CD4-positive, alpha-beta T cell (primary cell): ENCODE measurements at regions not wholly inside any gene's neighbourhood (a gene's known extent, or its start where the extent isn't known, plus 50 kb on each side); places are given as distances from the start of the nearest gene placed in this dataset.
A peak's percentile ranks its signal among the peaks of the same experiment; 100 is the strongest.

ENCODE experiments used
- ATAC-seq: fragments of 200-7000 bp; cut with Tn5 transposase; one replicate; pipeline ENCODE4 v1.10.0; 2022; ENCODE audit warnings: mild to moderate bottlenecking; ENCODE audit not compliant: poor library complexity
- CTCF ChIA-PET: fragments of 350-600 bp; sonication (Branson Sonifier 250); formaldehyde crosslinking; loops from one replicate; lab custom pipeline; 2021; ENCODE audit warnings: antibody characterized with exemption, inconsistent platforms; lab: Charles Lee
- POLR2A ChIA-PET: fragments of 350-600 bp; sonication (Branson Sonifier 250); formaldehyde crosslinking; loops from one replicate; lab custom pipeline; 2021; ENCODE audit warnings: antibody characterized with exemption, inconsistent platforms; lab: Charles Lee
- DNase-seq, 14 experiments: peaks; one replicate each; pipeline ENCODE4 v3.0.0-alpha.2; 2013 to 2020; ENCODE audit warnings: mixed read lengths in 2 of 14
- H3K27ac ChIP-seq, 2 donors: one replicate each; pipeline versions ENCODE4 v1.5.1 to v1.7.0; 2013; ENCODE audit warnings: low read length in 2 of 2, low read depth in 1 of 2, mild to moderate bottlenecking in 1 of 2
- H3K27me3 ChIP-seq, 2 experiments: 1 replicate in 1 of 2; 2 replicates in 1 of 2; pipeline versions ENCODE4 v1.6.1 to v1.7.0; 2013; ENCODE audit warnings: low read length in 2 of 2, control low read depth in 1 of 2, mild to moderate bottlenecking in 1 of 2, moderate library complexity in 1 of 2; ENCODE audit not compliant: insufficient read depth in 2 of 2, control insufficient read depth in 1 of 2
- H3K36me3 ChIP-seq: one replicate; pipeline ENCODE4 v1.6.1; 2013; ENCODE audit warnings: low read length, control low read depth; ENCODE audit not compliant: insufficient read depth
- H3K4me1 ChIP-seq: one replicate; pipeline ENCODE4 v1.6.1; 2013; ENCODE audit warnings: low read length, control low read depth; ENCODE audit not compliant: insufficient read depth
- H3K4me3 ChIP-seq: one replicate; pipeline ENCODE4 v1.5.1; 2013; ENCODE audit warnings: mild to moderate bottlenecking, low read length, moderate library complexity
- H3K9me3 ChIP-seq, 2 experiments: 1 replicate in 1 of 2; 2 replicates in 1 of 2; pipeline versions ENCODE4 v1.6.1 to v1.7.0; 2013; ENCODE audit warnings: low read length in 2 of 2, mild to moderate bottlenecking in 2 of 2, control low read depth in 1 of 2, moderate library complexity in 1 of 2; ENCODE audit not compliant: control insufficient read depth in 1 of 2, insufficient read depth in 1 of 2
- H3K27ac Mint-ChIP-seq: one replicate; pipeline ENCODE4 v1.8.0; 2020; ENCODE audit warnings: mixed read lengths
- H3K27me3 Mint-ChIP-seq: one replicate; pipeline ENCODE4 v1.8.0; 2021; ENCODE audit warnings: mixed read lengths
- H3K36me3 Mint-ChIP-seq: one replicate; pipeline ENCODE4 v1.8.0; 2021; ENCODE audit warnings: low read depth, mixed read lengths
- H3K4me1 Mint-ChIP-seq: one replicate; pipeline ENCODE4 v1.8.0; 2021; ENCODE audit warnings: low read depth, mixed read lengths
- H3K4me3 Mint-ChIP-seq: one replicate; pipeline ENCODE4 v1.8.0; 2020; ENCODE audit warnings: mild to moderate bottlenecking, mixed read lengths
- H3K9me3 Mint-ChIP-seq: one replicate; pipeline ENCODE4 v1.8.0; 2020; ENCODE audit warnings: mixed read lengths
- CTCF ChIP-seq: fragments of 200-600 bp; IDR thresholded peaks from one replicate; pipeline ENCODE4 v1.8.0; 2022; ENCODE audit warnings: antibody characterized with exemption, mild to moderate bottlenecking
- intact Hi-C, 2 experiments: fragments of 100-400 bp; cut with DNase I in 1 of 2; cut with micrococcal nuclease in 1 of 2; formaldehyde crosslinking; loops; one replicate each; pipeline versions ENCODE4 v1.15.1 to v1.9.0; 2023 to 2025; cut with DNase I, micrococcal nuclease

GRCh38 chr15:68502398-68502901 lies 70.5 kb upstream of the ITGA11 start:
- Histone ChIP-seq H3K4me1 (peaks cover 5% of the 10 kb centered on the region), H3K27me3 (peaks cover 0 to 4% of the 10 kb centered on the region in 2 experiments), H3K4me3 (no peak overlapping the region), H3K36me3 (no peaks in the 10 kb centered on the region), H3K27ac (no peak overlapping the region), H3K9me3 (no peaks in the 10 kb centered on the region)
- H3K4me3 Mint-ChIP-seq, result no peak overlapping the region
- no peak overlapping the region for H3K27ac Mint-ChIP-seq
- intact Hi-C loops, result no loop called here
- ATAC-seq (no peak), DNase-seq (no peak)
- H3K4me1 Mint-ChIP-seq, result peaks cover 14% of the 10 kb centered on the region
- no peaks in the 10 kb centered on the region for H3K36me3 Mint-ChIP-seq
- ChIA-PET CTCF (no interaction called here), POLR2A (no interaction called here)
- no peaks in the 10 kb centered on the region for H3K9me3 Mint-ChIP-seq
- no peak for TF ChIP-seq CTCF
- H3K27me3 Mint-ChIP-seq, result no peaks in the 10 kb centered on the region

GRCh38 chr15:68503213-68503612 lies 71.2 kb upstream of the ITGA11 start:
- Histone ChIP-seq H3K9me3 (no peaks in the 10 kb centered on the region), H3K27ac (no peak overlapping the region), H3K36me3 (no peaks in the 10 kb centered on the region), H3K4me1 (peaks cover 5% of the 10 kb centered on the region), H3K27me3 (peaks cover 0 to 6% of the 10 kb centered on the region in 2 experiments), H3K4me3 (no peak overlapping the region)
- DNase-seq, result no peak
- POLR2A ChIA-PET, result no interaction called here
- H3K9me3 Mint-ChIP-seq, result no peaks in the 10 kb centered on the region
- no peaks in the 10 kb centered on the region for H3K36me3 Mint-ChIP-seq
- H3K4me1 Mint-ChIP-seq, result peaks cover 14% of the 10 kb centered on the region
- no peak overlapping the region for H3K27ac Mint-ChIP-seq
- no peaks in the 10 kb centered on the region for H3K27me3 Mint-ChIP-seq
- TF ChIP-seq CTCF, result no peak
- no peak for ATAC-seq
- H3K4me3 Mint-ChIP-seq, result no peak overlapping the region
- CTCF ChIA-PET, result no interaction called here
- intact Hi-C loops, result no loop called here

- no peaks in the 10 kb centered on the region for H3K9me3 ChIP-seq
- CTCF ChIA-PET, result no interaction called here
- peaks cover 5% of the 10 kb centered on the region for H3K4me1 ChIP-seq
- intact Hi-C loops, result no loop called here
- POLR2A ChIA-PET, result no interaction called here
- H3K27ac Mint-ChIP-seq, result no peak overlapping the region
- no peaks in the 10 kb centered on the region for H3K9me3 Mint-ChIP-seq
- DNase-seq, result peak in 1 of 14 experiments; percentile 6
- H3K4me3 ChIP-seq, result no peak overlapping the region
- H3K27ac ChIP-seq, result no peak overlapping the region
- H3K36me3 Mint-ChIP-seq, result no peaks in the 10 kb centered on the region
- H3K27me3 ChIP-seq, result peaks cover 0 to 6% of the 10 kb centered on the region in 2 experiments
- no peak for TF ChIP-seq CTCF
- no peak for ATAC-seq
- H3K4me3 Mint-ChIP-seq, result peak overlapping the region; percentile 78
- H3K27me3 Mint-ChIP-seq, result no peaks in the 10 kb centered on the region
- H3K36me3 ChIP-seq, result no peaks in the 10 kb centered on the region
- H3K4me1 Mint-ChIP-seq, result peaks cover 14% of the 10 kb centered on the region
Measured at GRCh38 chr15:68503791-68504680, 72.1 kb upstream of the ITGA11 start.
